Panc1 (cell line): ENCODE measurements at regions not wholly inside any gene's neighbourhood (a gene's known extent, or its start where the extent isn't known, plus 50 kb on each side); places are given as distances from the start of the nearest gene placed in this dataset.

Experiments
- ATAC-seq: fragments of 200-7000 bp; cut with Tn5 transposase; 2 replicates; pipeline ENCODE4 v1.9.1; 2020; ENCODE audit warnings: mild to moderate bottlenecking, moderate library complexity
- BruUV-seq: library from RNA; stranded (reverse); fragments of 400-500 nt; replicated peaks from 2 replicates; lab custom pipeline; 2021; lab: Mats Ljungman, UMichigan
- CTCF ChIA-PET: fragments of 300-600 bp; sonication (Branson Sonifier 250); formaldehyde crosslinking; loops from one replicate; lab custom pipeline; 2022; ENCODE audit warnings: antibody characterized with exemption; lab: Charles Lee
- POLR2A ChIA-PET: fragments of 300-600 bp; sonication (Branson Sonifier 250); formaldehyde crosslinking; loops from one replicate; lab custom pipeline; 2022; ENCODE audit warnings: antibody characterized with exemption; lab: Charles Lee
- DNase-seq: peaks from one replicate; pipeline ENCODE4 v3.0.0-alpha.2; 2010; ENCODE audit warnings: low read depth, low spot score
- H3K27ac ChIP-seq: 2 replicates; pipeline ENCODE4 v1.5.1; 2011; ENCODE audit warnings: mild to moderate bottlenecking, low read length, inconsistent platforms
- H3K27me3 ChIP-seq: fragments of 200-500 bp; sonication (Bioruptor generic); 2 replicates; pipeline ENCODE4 v1.6.0; 2014; ENCODE audit warnings: low read length, inconsistent platforms; ENCODE audit not compliant: control insufficient read depth, insufficient read depth
- H3K36me3 ChIP-seq: fragments of 200-500 bp; sonication (Bioruptor generic); 2 replicates; pipeline ENCODE4 v1.5.1; 2014; ENCODE audit warnings: inconsistent platforms, mild to moderate bottlenecking, low read length, moderate library complexity; ENCODE audit not compliant: control insufficient read depth, insufficient read depth
- H3K4me1 ChIP-seq: 2 replicates; pipeline ENCODE4 v1.5.1; 2011; ENCODE audit warnings: inconsistent platforms, mild to moderate bottlenecking, low read length, moderate library complexity; ENCODE audit not compliant: control insufficient read depth, insufficient read depth
- H3K4me3 ChIP-seq, 2 experiments: 2 replicates each; pipeline ENCODE4 v1.5.1; 2011 to 2012; ENCODE audit warnings: low read depth in 2 of 2, low read length in 2 of 2, mild to moderate bottlenecking in 2 of 2, inconsistent platforms in 1 of 2, moderate library complexity in 1 of 2
- H3K9me3 ChIP-seq: fragments of 200-500 bp; sonication (Bioruptor generic); 2 replicates; pipeline ENCODE4 v1.5.1; 2014; ENCODE audit warnings: low read depth, mild to moderate bottlenecking, inconsistent platforms, low read length, moderate library complexity; ENCODE audit not compliant: control insufficient read depth, insufficient read depth
- POLR2AphosphoS5 ChIP-seq: IDR thresholded peaks from 2 replicates; pipeline ENCODE4 v1.6.1; 2012; ENCODE audit warnings: mild to moderate bottlenecking, low read depth, low read length, moderate library complexity
- SIN3A ChIP-seq: IDR thresholded peaks from 2 replicates; pipeline ENCODE4 v1.6.1; 2012; ENCODE audit warnings: low read depth, mild to moderate bottlenecking, low read length, moderate library complexity, borderline replicate concordance; ENCODE audit not compliant: insufficient read depth
- TCF7L2 ChIP-seq: IDR thresholded peaks from 2 replicates; pipeline ENCODE4 v1.6.1; 2011; ENCODE audit warnings: mild to moderate bottlenecking, low read depth, low read length, inconsistent platforms
- in situ Hi-C: cut with HindIII; loops from 2 replicates; pipeline ENCODE4 v1.10.0; 2016; ENCODE audit warnings: low sequenced_read_pairs, low pct_unique_long_range_greater_than_20kb
- intact Hi-C: fragments of 100-400 bp; cut with micrococcal nuclease; formaldehyde crosslinking; loops from one replicate; pipeline ENCODE4 v1.10.0; 2022; ENCODE audit not compliant: unreplicated experiment
- TF ChIP-seq, protein P1 (sequence below), 2 experiments: IDR thresholded peaks; 2 replicates each; pipeline ENCODE4 v1.6.1; 2011 to 2012; ENCODE audit warnings: low read depth in 2 of 2, control low read depth in 1 of 2, low read length in 1 of 2, mild to moderate bottlenecking in 1 of 2, moderate library complexity in 1 of 2; ENCODE audit not compliant: insufficient read depth in 1 of 2
- TF ChIP-seq, protein P2 (sequence below): fragments of 450-650 bp; IDR thresholded peaks from 2 replicates; pipeline ENCODE4 v1.5.1; 2017; ENCODE audit warnings: mild to moderate bottlenecking

DNA sequence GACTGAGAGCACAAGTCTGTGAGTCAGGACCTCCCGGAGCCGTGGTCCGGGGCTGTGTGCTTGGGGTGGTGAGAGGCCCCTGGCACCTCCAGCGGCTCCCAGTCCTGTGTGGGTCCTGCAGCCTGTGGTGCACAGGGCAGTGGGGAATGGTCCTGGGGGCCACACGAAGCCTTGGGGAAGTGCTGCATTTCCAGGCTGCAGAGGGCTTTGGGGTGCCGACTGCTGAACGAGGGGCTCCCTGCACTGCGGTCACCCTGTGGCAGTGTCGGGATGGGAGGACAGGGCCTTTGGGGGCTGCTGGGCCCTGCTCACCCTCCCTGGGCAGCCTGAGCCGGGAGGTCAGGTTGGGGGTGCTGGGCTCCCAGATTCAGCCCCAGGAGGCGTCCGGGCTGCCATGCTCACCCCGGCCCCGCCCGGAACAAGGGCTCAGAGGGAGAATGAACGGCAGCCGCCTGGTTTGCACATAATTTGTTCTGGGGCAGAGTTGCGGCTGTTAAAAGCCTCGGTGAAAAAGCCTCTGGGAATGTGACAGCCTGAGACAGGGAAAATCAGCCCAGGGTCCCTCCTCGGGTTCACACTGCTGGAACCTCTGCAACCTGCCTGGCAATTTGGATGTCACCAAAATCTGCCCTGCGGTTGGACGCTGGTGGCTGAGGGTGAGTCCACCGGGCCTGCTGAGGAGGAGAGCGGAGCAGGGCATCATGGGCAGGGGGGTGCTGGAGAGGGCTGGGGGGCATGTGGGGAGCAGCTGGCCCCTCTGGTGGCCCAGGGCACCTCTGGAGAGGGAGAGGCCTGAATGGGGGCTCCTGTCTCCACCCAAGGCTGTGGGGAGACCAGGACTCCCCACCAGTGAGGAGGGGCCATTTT lies 109.2 kb downstream of the KIF26A start:
- ATAC-seq (no peak), DNase-seq (no peak)
- ChIA-PET POLR2A (no interaction called here), CTCF (no interaction called here)
- Histone ChIP-seq H3K27me3 (no peaks in the 10 kb centered on the region), H3K4me3 (no peak overlapping the region), H3K4me1 (no peaks in the 10 kb centered on the region), H3K27ac (no peak overlapping the region), H3K9me3 (no peaks in the 10 kb centered on the region), H3K36me3 (no peaks in the 10 kb centered on the region)
- in situ Hi-C loops = no loop called here
- no TSS peak for BruUV-seq
- intact Hi-C loops = no loop called here
- TF ChIP-seq, protein P1, sequence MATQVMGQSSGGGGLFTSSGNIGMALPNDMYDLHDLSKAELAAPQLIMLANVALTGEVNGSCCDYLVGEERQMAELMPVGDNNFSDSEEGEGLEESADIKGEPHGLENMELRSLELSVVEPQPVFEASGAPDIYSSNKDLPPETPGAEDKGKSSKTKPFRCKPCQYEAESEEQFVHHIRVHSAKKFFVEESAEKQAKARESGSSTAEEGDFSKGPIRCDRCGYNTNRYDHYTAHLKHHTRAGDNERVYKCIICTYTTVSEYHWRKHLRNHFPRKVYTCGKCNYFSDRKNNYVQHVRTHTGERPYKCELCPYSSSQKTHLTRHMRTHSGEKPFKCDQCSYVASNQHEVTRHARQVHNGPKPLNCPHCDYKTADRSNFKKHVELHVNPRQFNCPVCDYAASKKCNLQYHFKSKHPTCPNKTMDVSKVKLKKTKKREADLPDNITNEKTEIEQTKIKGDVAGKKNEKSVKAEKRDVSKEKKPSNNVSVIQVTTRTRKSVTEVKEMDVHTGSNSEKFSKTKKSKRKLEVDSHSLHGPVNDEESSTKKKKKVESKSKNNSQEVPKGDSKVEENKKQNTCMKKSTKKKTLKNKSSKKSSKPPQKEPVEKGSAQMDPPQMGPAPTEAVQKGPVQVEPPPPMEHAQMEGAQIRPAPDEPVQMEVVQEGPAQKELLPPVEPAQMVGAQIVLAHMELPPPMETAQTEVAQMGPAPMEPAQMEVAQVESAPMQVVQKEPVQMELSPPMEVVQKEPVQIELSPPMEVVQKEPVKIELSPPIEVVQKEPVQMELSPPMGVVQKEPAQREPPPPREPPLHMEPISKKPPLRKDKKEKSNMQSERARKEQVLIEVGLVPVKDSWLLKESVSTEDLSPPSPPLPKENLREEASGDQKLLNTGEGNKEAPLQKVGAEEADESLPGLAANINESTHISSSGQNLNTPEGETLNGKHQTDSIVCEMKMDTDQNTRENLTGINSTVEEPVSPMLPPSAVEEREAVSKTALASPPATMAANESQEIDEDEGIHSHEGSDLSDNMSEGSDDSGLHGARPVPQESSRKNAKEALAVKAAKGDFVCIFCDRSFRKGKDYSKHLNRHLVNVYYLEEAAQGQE (IDR thresholded peaks at IDR 0.05; ENCODE audit: insufficient read depth in 1 of 2, low read depth in 2 of 2, low read length in 1 of 2) = no peak
- TF ChIP-seq, protein P2, sequence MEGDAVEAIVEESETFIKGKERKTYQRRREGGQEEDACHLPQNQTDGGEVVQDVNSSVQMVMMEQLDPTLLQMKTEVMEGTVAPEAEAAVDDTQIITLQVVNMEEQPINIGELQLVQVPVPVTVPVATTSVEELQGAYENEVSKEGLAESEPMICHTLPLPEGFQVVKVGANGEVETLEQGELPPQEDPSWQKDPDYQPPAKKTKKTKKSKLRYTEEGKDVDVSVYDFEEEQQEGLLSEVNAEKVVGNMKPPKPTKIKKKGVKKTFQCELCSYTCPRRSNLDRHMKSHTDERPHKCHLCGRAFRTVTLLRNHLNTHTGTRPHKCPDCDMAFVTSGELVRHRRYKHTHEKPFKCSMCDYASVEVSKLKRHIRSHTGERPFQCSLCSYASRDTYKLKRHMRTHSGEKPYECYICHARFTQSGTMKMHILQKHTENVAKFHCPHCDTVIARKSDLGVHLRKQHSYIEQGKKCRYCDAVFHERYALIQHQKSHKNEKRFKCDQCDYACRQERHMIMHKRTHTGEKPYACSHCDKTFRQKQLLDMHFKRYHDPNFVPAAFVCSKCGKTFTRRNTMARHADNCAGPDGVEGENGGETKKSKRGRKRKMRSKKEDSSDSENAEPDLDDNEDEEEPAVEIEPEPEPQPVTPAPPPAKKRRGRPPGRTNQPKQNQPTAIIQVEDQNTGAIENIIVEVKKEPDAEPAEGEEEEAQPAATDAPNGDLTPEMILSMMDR = no peak

DNA sequence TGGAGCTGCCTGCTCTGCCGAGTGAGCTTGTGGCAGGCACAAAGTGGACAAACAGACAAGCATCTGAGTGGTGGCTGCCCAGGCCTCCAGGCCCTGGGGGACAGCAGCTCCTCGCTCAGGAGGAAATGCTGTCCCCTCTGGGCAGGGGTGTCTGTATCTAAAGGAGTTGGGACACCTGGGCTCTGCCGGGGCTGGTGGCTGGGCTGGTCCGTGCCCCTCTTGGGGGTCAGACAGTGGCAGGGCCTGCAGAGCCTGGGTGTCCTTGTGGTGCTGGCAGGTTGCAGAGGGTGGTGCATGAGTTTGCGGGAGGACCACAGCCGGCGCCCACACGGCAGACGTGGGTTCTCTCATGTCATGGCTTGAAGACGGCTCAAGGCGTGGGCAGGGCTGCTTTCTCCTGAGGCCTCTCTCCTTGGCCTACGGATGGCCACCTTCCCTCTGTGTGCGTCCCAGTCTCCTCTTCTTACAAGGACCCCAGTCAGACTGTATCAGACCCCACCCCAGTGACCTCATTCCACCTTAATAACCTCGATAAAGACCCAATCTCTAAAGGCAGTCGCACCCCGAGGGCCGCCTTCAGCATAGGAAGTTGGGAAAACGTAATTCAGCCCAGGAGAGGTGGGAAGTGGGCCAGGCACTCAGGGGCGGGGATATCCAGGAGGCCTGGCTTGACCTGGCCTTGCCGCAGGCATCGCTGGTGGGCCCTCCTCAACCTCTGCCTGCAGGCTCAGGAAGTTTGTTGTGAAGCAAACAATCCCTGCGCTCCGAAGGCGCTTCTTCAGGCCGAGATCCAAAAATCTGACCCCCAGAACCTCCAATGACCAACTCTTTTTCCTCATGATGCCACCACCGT lies 110.0 kb downstream of the KIF26A start:
- Histone ChIP-seq H3K27ac (no peak overlapping the region), H3K27me3 (no peaks in the 10 kb centered on the region), H3K4me3 (no peak overlapping the region), H3K36me3 (no peaks in the 10 kb centered on the region), H3K9me3 (no peaks in the 10 kb centered on the region), H3K4me1 (no peaks in the 10 kb centered on the region)
- TF ChIP-seq, protein P2 = no peak
- TF ChIP-seq POLR2AphosphoS5 (no peak), TCF7L2 (no peak), SIN3A (no peak)
- TF ChIP-seq, protein P1 (IDR thresholded peaks at IDR 0.05; ENCODE audit: insufficient read depth in 1 of 2, low read depth in 2 of 2, low read length in 1 of 2) = no peak
- BruUV-seq = no TSS peak
- intact Hi-C loops = no loop called here
- in situ Hi-C loops = no loop called here
- DNase-seq (no peak), ATAC-seq (no peak)
- CTCF ChIA-PET = no interaction called here
- POLR2A ChIA-PET = no interaction called here
